Skeletal muscle tissue (tissue), 3 donors: ENCODE measurements at regions not wholly inside any gene's neighbourhood (a gene's known extent, or its start where the extent isn't known, plus 50 kb on each side); places are given as distances from the start of the nearest gene placed in this dataset.

Source experiments
- H3K27ac ChIP-seq: one replicate; pipeline ENCODE4 v1.7.0; 2013; ENCODE audit warnings: mild to moderate bottlenecking, low read depth, low read length, inconsistent platforms
- H3K27me3 ChIP-seq, 3 donors: one replicate each; pipeline ENCODE4 v1.7.0; 2013; ENCODE audit warnings: low read length in 3 of 3; ENCODE audit not compliant: control insufficient read depth in 3 of 3, insufficient read depth in 3 of 3
- H3K36me3 ChIP-seq, 3 donors: one replicate each; pipeline ENCODE4 v1.7.0; 2013; ENCODE audit warnings: low read length in 3 of 3; ENCODE audit not compliant: control insufficient read depth in 3 of 3, insufficient read depth in 3 of 3
- H3K4me1 ChIP-seq, 3 donors: one replicate each; pipeline ENCODE4 v1.7.0; 2013; ENCODE audit warnings: low read length in 3 of 3, mild to moderate bottlenecking in 3 of 3; ENCODE audit not compliant: control insufficient read depth in 3 of 3, insufficient read depth in 3 of 3
- H3K4me3 ChIP-seq, 3 donors: one replicate each; pipeline ENCODE4 v1.7.0; 2013; ENCODE audit warnings: low read length in 3 of 3
- H3K9ac ChIP-seq, 3 donors: one replicate each; pipeline ENCODE4 v1.7.0; 2013; ENCODE audit warnings: low read length in 3 of 3, mild to moderate bottlenecking in 3 of 3, moderate library complexity in 2 of 3, low read depth in 1 of 3
- H3K9me3 ChIP-seq, 3 donors: one replicate each; pipeline ENCODE4 v1.7.0; 2013; ENCODE audit warnings: low read length in 3 of 3; ENCODE audit not compliant: control insufficient read depth in 3 of 3
- donor health status: Osteomylitis.

GRCh38 chr10:111131168-111131799 is 54.5 kb downstream of the ADRA2A start:
- Histone ChIP-seq H3K27me3 (no peaks in the 10 kb centered on the region), H3K36me3 (no peaks in the 10 kb centered on the region), H3K27ac (no peak overlapping the region), H3K9me3 (no peaks in the 10 kb centered on the region), H3K4me3 (no peak overlapping the region), H3K4me1 (peaks cover 5 to 7% (median 6%) of the 10 kb centered on the region in 3 donors), H3K9ac (no peak overlapping the region)

- H3K9me3 ChIP-seq: no peaks in the 10 kb centered on the region
- no peaks in the 10 kb centered on the region for H3K36me3 ChIP-seq
- H3K4me3 ChIP-seq: no peak overlapping the region
- no peak overlapping the region for H3K9ac ChIP-seq
- no peaks in the 10 kb centered on the region for H3K4me1 ChIP-seq
- H3K27ac ChIP-seq: no peak overlapping the region
- peaks cover 0 to 16% (median 11%) of the 10 kb centered on the region in 3 donors for H3K27me3 ChIP-seq
Measured at GRCh38 chr10:111137007-111137406, 60.2 kb downstream of the ADRA2A start.

GRCh38 chr10:111137587-111137986 is 60.8 kb downstream of the ADRA2A start:
- Histone ChIP-seq H3K27me3 (peaks cover 0 to 16% (median 11%) of the 10 kb centered on the region in 3 donors), H3K9me3 (no peaks in the 10 kb centered on the region)

GRCh38 chr10:111138544-111138943 is 61.7 kb downstream of the ADRA2A start:
- Histone ChIP-seq H3K9ac (no peak overlapping the region), H3K4me3 (no peak overlapping the region), H3K9me3 (no peaks in the 10 kb centered on the region), H3K27me3 (peaks cover 0 to 16% (median 14%) of the 10 kb centered on the region in 3 donors), H3K27ac (no peak overlapping the region), H3K4me1 (no peaks in the 10 kb centered on the region), H3K36me3 (no peaks in the 10 kb centered on the region)

More at GRCh38 chr10:111137587-111137986, 60.8 kb downstream of the ADRA2A start:
- H3K27ac ChIP-seq: no peak overlapping the region
- H3K4me1 ChIP-seq: no peaks in the 10 kb centered on the region
- H3K4me3 ChIP-seq: no peak overlapping the region
- H3K36me3 ChIP-seq: no peaks in the 10 kb centered on the region
- no peak overlapping the region for H3K9ac ChIP-seq

GRCh38 chr10:111139567-111139966 is 62.7 kb downstream of the ADRA2A start:
- no peaks in the 10 kb centered on the region for H3K4me1 ChIP-seq
- H3K27me3 ChIP-seq: peaks cover 0 to 16% (median 14%) of the 10 kb centered on the region in 3 donors
- H3K36me3 ChIP-seq: no peaks in the 10 kb centered on the region
- no peak overlapping the region for H3K9ac ChIP-seq
- no peaks in the 10 kb centered on the region for H3K9me3 ChIP-seq
- no peak overlapping the region for H3K4me3 ChIP-seq
- no peak overlapping the region for H3K27ac ChIP-seq

- Histone ChIP-seq H3K36me3 (no peaks in the 10 kb centered on the region), H3K4me1 (no peaks in the 10 kb centered on the region), H3K27me3 (peaks cover 0 to 24% (median 14%) of the 10 kb centered on the region in 3 donors), H3K9ac (no peak overlapping the region), H3K4me3 (no peak overlapping the region), H3K9me3 (no peaks in the 10 kb centered on the region), H3K27ac (no peak overlapping the region)
Measured at GRCh38 chr10:111142092-111142768, 65.4 kb downstream of the ADRA2A start.

- Histone ChIP-seq H3K4me1 (peaks cover 5 to 16% (median 9%) of the 10 kb centered on the region in 3 donors), H3K9me3 (no peaks in the 10 kb centered on the region), H3K27ac (no peak overlapping the region), H3K4me3 (no peak overlapping the region), H3K36me3 (no peaks in the 10 kb centered on the region), H3K27me3 (peaks cover 0 to 8% (median 3%) of the 10 kb centered on the region in 3 donors), H3K9ac (no peak overlapping the region)
Measured at GRCh38 chr10:111146025-111146640, 69.3 kb downstream of the ADRA2A start.

GRCh38 chr10:111148025-111148424 is 71.2 kb downstream of the ADRA2A start:
- H3K4me1 ChIP-seq: peaks cover 5 to 16% (median 9%) of the 10 kb centered on the region in 3 donors
- H3K27ac ChIP-seq: no peak overlapping the region
- H3K9me3 ChIP-seq: no peaks in the 10 kb centered on the region
- H3K9ac ChIP-seq: peak overlapping the region in 1 of 3 donors; percentile 46
- H3K4me3 ChIP-seq: no peak overlapping the region
- H3K27me3 ChIP-seq: peaks cover 0 to 8% (median 0%) of the 10 kb centered on the region in 3 donors
- H3K36me3 ChIP-seq: no peaks in the 10 kb centered on the region

- peak overlapping the region in 1 of 3 donors; percentile 46 for H3K9ac ChIP-seq
- no peaks in the 10 kb centered on the region for H3K9me3 ChIP-seq
- H3K36me3 ChIP-seq: no peaks in the 10 kb centered on the region
- peaks cover 0 to 8% (median 0%) of the 10 kb centered on the region in 3 donors for H3K27me3 ChIP-seq
- peaks cover 5 to 16% (median 9%) of the 10 kb centered on the region in 3 donors for H3K4me1 ChIP-seq
- H3K4me3 ChIP-seq: no peak overlapping the region
- H3K27ac ChIP-seq: no peak overlapping the region
Measured at GRCh38 chr10:111148440-111148839, 71.6 kb downstream of the ADRA2A start.

- no peaks in the 10 kb centered on the region for H3K9me3 ChIP-seq
- H3K4me1 ChIP-seq: peaks cover 5 to 16% (median 9%) of the 10 kb centered on the region in 3 donors
- no peak overlapping the region for H3K27ac ChIP-seq
- no peak overlapping the region for H3K9ac ChIP-seq
- peaks cover 0 to 8% (median under 1%) of the 10 kb centered on the region in 3 donors for H3K27me3 ChIP-seq
- H3K4me3 ChIP-seq: no peak overlapping the region
- H3K36me3 ChIP-seq: no peaks in the 10 kb centered on the region
Measured at GRCh38 chr10:111150691-111151090, 73.9 kb downstream of the ADRA2A start.
